Fibroblast of peridontal ligament (primary cell): ENCODE measurements at regions not wholly inside any gene's neighbourhood (a gene's known extent, or its start where the extent isn't known, plus 50 kb on each side); places are given as distances from the start of the nearest gene placed in this dataset.

Experiments used
- DNase-seq: peaks from one replicate; pipeline ENCODE4 v3.0.0-alpha.2; 2010; ENCODE audit errors: extremely low read depth

GRCh38 chr4:38230821-38231563 lies 270.8 kb downstream of the PTTG2 start:
- DNase-seq, result no peak

GRCh38 chr4:38231626-38232025 lies 271.4 kb downstream of the PTTG2 start:
- DNase-seq, result no peak

- no peak for DNase-seq
Observed at GRCh38 chr4:38232741-38233140, 272.5 kb downstream of the PTTG2 start.

- DNase-seq, result no peak
Observed at GRCh38 chr4:38233727-38234480, 273.7 kb downstream of the PTTG2 start.

GRCh38 chr4:38235354-38235753 lies 275.2 kb downstream of the PTTG2 start:
- DNase-seq, result no peak

GRCh38 chr4:38236003-38236402 lies 275.8 kb downstream of the PTTG2 start:
- no peak for DNase-seq

- no peak for DNase-seq
Observed at GRCh38 chr4:38236503-38236902, 276.3 kb downstream of the PTTG2 start.

- peak; percentile 83 for DNase-seq
Observed at GRCh38 chr4:38237139-38237538, 276.9 kb downstream of the PTTG2 start.

GRCh38 chr4:38241541-38241940 lies 281.3 kb downstream of the PTTG2 start:
- peak; percentile 4 for DNase-seq

- DNase-seq, result no peak
Observed at GRCh38 chr4:38242101-38242500, 281.9 kb downstream of the PTTG2 start.

- no peak for DNase-seq
Observed at GRCh38 chr4:38242822-38243387, 282.7 kb downstream of the PTTG2 start.

GRCh38 chr4:38243388-38244053 lies 283.3 kb downstream of the PTTG2 start:
- peak; percentile 31 for DNase-seq

- DNase-seq, result no peak
Observed at GRCh38 chr4:38254825-38255224, 294.6 kb downstream of the PTTG2 start.

GRCh38 chr4:38255572-38255971 lies 295.4 kb downstream of the PTTG2 start:
- DNase-seq, result no peak

- DNase-seq, result peak; percentile 36
Observed at GRCh38 chr4:38266616-38267015, 306.4 kb downstream of the PTTG2 start.

- DNase-seq, result no peak
Observed at GRCh38 chr4:38268108-38268820, 308.1 kb downstream of the PTTG2 start.

GRCh38 chr4:38268837-38269236 lies 308.6 kb downstream of the PTTG2 start:
- no peak for DNase-seq

- DNase-seq, result no peak
Observed at GRCh38 chr4:38273407-38273806, 313.2 kb downstream of the PTTG2 start.

- no peak for DNase-seq
Observed at GRCh38 chr4:38275331-38276100, 315.3 kb downstream of the PTTG2 start.

- DNase-seq, result no peak
Observed at GRCh38 chr4:38278255-38278654, 318.1 kb downstream of the PTTG2 start.

- no peak for DNase-seq
Observed at GRCh38 chr4:38279077-38279476, 318.9 kb downstream of the PTTG2 start.
